GM18909 (cell line): ENCODE measurements at regions not wholly inside any gene's neighbourhood (a gene's known extent, or its start where the extent isn't known, plus 50 kb on each side); places are given as distances from the start of the nearest gene placed in this dataset.

Experiments
- ATAC-seq: cut with Tn5 transposase; IDR thresholded peaks from one replicate; pipeline ENCODE4 v1.9.1; 2021; ENCODE audit warnings: mild to moderate bottlenecking; ENCODE audit not compliant: unreplicated experiment, poor library complexity

DNA sequence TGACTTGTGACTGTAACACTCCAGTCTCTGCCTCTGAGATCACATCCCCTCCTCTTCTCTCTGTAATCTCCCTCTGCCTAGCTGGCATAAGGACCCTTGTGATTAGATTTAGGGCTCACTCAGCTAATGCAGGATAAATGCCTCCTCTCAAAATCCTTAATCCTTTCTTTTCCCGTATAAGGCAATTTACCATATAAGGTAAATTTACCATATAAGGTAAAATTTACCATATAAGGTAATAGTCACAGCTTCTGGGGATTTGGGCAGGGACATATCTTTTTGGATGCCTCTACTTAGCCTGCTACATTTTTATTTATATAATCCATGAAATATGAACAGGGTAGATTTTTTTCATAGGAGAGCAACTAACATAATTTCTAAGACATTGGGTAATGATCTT is 318.0 kb upstream of the PUM3 start:
- no peak for ATAC-seq

DNA sequence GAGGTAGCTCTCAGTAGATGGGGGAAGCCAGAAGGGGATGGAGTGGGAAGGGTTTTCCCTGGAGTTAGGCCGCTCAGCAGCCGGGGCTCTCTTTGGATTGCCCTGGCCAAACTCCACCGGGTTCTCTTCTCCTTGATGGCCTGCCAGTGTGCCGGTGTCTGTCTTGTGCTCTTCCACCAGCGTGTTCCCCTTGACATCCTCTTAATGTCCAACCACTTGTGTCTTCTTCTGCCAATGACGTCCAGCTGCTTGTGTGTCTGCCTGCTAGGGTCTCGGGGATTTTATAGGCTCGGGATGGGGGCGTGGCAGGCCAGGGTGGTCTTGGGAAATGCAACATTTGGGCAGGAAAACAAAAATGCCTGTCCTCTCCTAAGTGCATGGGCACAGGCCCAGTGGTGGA is 313.1 kb upstream of the PUM3 start:
- ATAC-seq = no peak

DNA sequence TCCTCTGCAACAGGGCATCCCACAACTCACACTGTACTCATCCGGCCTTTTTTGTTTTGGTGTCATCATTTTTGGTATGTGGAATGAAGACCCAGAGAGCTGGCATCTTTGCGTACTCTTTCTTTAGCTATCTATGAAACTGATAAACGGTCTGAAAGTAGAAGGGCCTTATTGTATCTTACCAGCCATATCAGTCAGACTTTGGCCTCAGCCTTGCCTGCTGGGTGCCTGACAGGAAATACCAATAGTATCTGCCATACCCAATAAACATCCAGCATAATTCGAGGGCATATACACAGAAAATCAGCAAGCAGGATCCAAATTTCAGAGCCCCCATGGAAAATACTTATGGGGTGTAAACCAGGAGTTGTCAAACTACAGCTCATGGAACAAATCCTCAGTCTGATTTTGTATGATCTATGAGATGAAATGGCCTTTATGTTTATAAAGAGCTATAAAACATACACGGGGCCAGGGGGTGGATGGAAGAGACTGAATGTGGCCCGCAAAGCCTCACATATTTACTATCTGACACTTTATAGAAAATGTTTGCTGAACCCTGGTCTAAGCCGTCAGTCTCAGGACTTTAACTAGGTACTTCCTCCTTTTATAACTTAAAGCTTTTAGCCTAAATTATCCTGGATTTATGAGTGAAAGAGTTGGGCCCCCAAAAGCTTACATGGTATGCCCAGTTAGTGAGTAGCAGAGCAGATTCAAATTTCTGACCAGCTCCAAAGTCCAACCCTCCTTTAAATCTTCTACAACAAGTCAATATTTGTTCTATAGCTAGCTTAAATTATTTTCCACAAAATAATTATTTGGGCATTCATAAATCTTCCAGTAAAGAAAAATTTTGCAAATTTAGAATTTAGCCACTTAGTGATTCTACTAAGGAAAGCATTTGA is 308.0 kb upstream of the PUM3 start:
- no peak for ATAC-seq

DNA sequence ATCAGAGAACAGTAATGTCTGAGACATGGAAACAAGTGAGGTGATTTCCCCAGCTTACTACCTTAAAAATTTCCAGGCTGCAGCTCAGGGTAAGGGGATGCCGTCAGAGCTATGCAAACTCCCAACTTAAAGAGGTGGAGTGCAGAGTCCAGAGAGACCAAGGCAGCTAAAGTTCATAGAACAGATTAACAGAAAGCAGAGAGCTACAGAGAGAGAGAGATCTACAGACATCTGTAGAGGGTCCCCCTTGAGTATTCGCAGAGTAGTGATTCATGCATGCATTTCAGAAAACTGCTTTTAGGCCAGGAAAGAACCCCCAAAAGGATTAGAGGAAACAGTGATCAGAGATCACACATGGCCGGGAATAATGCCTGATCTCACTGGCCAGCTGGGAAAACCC is 306.2 kb upstream of the PUM3 start:
- ATAC-seq = no peak

DNA sequence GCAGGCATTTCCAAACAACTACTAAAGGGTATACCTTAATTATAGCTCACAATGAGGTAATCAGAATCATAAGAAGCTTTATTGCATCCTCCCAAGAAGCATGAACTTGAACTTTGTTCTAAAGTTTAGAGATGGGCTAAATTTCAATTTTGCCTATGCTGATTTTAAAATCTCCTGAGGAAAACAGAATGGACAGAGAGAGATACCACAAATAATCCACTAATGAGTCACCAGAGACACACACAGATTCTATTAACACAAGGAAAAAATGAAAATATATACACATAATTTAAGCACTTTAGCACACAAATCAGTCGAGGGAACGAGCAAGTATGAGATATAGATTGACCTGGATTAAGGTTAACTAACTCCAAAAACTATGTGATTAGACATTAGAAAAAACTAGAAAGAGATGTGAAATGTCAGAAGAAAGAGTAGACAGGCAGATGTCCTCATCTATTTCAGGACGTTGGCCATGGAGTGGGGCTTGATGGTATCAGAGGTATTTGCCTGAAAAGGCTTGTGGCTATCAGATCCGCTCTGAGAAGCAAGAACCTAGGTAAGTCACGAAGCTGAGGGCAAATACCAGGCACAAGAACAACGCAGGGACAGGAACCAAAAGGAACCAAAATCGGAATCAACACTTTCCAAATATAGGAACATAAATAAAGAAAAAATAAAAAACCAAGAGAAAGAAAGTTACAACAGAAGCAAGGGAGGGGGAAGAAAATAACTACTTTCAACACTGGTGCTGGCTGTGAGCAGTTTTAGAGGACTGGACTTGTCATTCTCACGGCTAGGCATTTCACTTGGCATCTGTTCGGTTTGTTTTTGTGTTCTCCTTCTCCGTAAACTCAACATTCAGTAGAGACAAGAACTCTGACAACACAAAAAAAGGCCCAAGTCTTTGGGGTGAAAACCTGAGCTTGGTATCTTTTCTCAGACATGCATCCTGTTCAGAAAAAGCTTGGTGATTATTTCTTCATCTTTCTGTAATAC is 294.6 kb upstream of the PUM3 start:
- ATAC-seq = no peak

DNA sequence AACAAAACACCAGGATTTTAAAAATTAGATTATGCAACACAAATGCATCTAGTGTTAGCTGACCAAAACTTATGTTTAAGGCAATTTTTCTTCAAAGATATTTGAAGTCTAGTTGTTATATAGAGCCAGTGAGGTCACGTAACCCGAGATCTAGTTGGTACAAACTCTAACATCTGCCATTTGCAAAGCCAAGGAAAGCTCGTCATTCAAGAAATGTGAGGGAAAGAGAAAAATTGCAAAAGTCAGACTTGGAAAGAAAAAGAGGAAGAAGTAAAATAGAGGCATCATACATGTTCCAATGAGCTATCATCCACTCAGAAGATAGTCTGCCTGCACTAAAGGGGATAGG is 293.4 kb upstream of the PUM3 start:
- ATAC-seq = no peak

DNA sequence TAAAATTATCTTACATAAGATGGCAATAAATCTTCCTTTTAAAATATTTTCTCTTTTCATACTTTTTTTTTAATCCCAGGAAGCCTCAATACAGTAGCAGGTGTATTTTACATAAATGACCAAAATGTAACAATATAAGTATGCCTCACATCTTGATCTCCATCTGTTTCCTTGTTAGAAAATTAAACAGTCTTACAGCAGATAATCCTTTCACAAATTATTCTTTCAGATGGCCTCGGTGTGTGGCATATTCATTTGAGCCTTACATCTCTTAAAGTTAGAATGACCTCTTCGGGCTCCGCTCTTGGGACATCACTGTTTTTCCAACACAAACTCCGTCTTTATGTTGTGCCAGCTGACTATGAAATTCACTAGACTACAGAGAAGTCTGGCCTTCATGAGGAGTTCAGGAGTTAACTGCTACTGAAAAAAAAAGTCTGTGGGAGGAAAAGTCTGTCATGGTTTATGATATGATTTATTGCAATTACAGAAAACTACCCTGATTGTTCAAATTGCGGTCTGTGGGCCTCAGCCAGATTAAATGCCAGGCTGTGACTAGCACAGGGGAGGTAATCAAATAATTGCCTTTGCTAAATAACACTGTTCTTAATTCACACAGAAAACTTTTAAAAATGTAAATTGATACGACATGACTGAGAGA is 292.9 kb upstream of the PUM3 start:
- no peak for ATAC-seq

DNA sequence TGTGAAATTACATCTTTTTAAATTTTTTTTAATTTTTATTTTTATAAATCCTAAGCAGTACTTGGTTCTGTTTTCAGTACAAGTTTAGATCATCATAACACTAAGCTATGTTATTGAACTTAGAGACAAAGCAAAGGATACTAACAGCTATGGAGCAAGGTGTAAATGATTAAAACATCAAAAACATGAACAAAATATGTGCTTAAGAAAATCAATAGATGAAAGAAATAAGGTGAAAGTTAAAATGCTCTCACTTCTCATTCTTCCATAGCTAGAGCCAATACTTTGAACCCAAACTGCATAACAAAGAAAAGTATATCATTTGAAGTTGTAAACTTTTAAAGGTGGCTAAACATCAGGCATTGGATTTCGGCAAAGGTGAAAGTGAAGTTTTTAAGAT is 292.3 kb upstream of the PUM3 start:
- no peak for ATAC-seq

DNA sequence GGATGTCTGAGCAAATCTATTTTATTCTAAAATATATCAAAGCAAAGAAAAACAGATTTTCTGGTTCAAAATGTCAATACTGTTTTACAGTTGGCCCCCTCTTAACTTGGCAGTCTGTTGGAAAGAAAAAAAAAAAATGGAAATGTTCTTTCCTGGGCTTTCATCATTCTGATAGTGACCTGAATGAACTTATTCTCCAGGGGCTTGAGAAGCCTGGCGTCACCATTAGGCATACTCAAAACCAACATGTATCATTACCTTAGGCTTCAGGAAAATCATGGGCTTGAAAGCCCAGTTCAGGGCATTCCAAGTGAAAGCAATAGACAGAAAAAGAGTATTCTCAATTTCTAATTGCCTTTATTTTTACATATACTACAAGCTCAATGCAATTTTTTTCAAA is 283.7 kb upstream of the PUM3 start:
- ATAC-seq = no peak

DNA sequence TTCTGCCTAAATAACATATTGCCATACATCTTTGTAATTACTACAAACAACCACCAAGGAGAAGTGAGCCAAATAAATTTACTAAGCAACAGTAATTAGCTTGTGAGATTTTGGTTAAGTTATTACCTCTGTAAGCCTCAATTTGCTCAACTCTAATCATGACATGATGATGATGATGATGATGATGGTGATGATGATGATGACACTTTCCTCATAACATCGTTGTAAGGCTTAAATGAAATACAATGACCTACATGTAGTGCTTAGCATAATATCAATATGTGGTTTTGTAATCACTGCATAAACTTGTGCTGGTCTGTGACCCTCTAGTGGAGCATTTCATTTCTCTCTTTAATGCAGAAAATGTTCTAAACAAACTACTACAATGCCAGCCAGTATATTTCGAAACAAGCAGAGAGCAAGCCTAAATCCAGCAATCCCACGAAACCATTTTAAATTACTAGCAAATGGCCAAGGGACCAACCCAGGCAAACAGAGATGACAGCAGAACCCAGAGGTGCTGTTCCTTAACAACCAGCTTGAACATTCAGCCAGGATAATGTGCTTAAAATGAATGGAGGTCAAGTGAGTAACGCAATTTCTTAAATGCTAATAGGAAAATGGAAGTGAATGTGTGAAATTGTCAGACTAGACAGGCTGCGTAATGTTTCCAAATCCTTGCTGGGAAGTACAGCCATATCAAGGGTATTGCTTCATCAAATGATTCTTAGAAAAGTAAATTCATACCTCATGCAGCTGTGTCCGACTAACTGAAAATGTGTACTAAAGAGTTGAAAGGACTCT is 281.9 kb upstream of the PUM3 start:
- no peak for ATAC-seq

DNA sequence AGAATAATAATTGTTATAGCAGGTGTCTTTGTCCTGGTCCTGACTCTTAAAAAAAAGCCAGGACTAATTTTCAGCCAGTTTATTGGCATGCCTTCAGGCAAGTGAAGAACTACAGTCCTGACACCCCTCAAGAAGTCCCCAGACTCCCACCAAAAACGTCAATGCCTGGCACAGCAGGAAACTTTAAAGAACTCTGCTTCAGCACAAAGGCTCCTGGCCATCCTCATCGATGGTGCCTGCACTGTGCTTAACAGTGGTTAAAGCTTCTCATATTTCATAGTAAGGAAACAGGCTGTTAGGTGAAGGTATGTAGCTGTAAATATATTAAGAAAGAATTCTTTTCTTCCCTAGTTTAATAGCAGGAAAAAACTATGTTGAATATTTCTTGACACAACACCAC is 280.1 kb upstream of the PUM3 start:
- no peak for ATAC-seq

DNA sequence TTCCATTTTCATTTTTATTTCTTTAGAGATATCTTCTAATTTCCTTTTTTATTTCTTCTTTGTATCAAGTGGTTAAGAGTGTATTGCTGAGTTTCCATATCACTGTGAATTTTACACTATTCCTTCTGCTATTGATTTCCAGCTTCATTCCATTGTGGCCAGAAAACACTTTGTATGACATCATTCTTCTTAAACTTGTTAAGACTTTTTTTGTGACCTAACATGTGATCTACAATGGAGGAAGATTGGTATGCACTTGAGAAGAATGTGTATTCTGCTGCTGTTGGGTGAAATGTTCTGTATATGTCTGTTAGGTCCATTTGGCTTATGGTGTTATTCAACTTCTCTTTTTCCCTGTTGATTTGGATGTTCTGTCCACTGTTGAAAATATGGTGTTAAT is 274.2 kb upstream of the PUM3 start:
- no peak for ATAC-seq

DNA sequence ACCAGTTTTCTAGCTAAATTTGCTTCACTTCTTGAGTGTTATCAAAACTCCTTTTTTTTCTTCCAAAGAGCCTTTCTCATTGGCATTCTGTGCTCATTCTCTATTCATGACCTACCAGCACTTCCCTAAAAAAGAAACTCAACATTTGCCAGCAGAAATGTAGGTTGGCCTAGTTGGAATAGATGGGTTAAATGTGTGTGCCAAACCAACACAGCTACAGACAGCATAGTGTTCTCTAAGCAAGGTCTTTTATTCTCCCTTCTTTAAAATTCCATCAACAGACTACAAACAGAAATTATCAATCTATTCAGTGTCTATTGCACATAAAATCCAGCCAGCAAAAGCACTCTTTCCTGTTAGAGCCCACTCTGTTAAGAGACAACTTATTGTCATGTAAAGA is 255.8 kb upstream of the PUM3 start:
- no peak for ATAC-seq

DNA sequence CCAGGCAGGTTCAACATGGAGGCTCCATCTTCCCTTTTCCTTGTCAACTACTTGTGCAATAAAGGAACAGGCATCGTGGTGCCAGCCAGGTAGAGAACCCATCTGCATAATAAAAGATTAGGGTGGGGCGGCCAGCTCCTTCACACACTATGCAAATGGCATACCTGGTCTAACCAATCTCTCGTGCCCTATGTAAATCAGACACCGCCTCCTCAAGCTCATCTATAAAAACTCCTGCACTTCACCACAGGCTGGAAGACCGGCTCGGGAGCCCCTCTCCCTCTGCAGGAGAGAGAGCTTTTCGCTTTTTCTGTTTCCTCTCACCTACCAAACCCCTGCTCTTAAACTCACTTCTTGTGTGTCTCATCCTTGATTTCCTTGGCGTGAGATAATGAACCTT is 244.3 kb upstream of the PUM3 start:
- ATAC-seq = no peak

DNA sequence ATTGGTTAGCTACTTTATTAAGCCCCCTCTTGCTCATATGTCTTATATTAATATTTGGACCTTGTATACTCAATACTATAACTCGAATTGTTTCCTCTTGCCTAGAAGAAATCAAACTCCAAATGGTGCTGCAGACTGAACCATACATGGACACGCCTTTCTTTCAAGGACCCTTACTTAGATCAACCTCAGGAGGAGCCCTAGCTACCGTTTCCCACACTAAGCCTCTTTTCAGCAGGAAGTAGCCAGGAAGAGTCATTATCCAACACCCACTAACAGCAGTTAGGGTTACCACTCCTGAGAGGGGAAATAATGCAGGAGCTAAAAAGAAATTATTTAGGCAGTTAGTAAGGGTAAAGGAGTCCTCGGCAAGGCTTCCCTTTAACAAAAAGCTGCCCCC is 243.8 kb upstream of the PUM3 start:
- ATAC-seq = no peak

DNA sequence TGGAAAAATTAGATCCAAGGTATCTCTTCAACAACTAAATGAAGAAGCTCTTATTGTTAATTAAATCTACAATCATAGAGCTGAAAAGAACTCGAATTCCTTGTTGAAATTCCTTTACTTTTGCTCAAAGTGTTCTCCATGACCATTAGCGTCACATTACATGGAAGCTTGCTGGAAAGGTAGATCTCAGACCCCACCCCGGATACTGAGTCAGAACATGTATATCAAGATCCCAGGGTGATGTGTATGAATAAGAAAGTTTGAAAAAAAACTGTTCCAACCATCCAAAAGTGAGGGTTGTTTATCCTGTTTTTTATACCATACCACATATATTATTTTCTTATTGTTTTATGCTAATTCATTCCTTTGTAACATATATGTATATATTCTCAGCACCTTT is 237.1 kb upstream of the PUM3 start:
- ATAC-seq = no peak

DNA sequence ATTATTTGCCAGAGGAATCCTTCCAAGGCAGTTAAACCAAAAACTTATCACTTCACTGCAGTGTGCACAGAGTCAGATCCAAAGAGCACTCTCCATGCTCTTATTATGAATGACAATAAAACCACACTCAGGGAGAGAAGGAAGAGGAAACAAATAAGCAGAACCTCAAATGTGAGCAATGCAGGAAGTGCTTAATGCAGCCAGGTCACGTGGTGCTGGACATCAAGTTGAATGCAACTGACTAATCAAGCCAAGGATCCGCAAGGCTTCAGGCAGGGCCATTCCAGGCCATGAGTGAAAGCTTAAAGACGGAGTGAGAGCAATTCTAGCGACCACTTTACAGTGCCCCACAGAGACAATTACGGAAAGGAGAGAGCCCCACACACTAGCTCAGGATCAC is 230.4 kb upstream of the PUM3 start:
- ATAC-seq = no peak

DNA sequence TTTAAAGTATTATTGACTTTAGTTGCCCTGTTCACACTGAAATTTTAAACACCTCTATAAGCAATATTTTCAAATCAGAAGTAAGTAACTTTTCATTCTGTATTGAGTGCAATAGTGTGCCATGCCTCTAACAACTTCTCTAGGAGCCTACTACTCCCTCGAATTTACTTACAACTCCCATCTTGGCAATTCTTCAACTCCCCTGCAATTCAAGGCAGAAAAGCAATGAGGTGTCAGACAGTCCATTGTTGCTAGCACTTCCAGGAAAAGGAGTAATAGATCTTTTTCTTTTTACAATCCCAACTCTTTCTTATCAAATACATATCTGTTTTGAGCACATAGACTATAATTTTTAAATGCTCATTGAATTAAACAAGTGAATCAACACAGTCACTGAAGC is 222.7 kb upstream of the PUM3 start:
- ATAC-seq = no peak

DNA sequence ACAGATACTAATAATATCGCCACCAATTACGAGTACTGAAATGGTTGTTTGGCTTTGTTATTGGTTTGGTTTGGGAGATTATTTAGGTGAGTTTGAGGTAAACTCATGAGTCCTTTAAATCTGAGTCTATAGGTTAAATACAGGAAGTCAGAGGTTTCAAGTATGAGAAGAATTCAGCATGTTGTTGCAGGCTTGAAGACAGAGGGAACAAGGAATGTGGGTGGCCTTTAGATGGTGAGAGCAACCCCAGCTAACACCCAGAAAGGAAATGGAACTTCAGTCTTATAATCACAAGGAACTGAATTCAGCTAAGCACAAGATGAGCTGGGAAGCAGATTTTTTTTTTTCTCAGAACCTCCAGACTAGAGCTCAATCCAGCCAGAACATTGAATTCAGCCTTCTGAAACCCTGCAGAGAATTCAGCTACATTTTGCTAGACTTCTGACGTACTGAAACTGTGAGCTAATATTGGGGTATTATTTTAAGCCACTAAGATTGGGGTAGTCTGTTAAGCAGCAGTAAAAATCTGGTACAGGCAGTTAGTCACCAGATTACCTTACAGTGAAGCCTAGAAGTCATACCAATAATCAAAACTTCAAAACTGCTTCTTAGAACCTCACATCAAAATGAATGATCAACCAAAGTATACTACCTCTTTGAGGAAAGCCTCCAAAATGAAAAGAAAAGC is 216.0 kb upstream of the PUM3 start:
- ATAC-seq = no peak

DNA sequence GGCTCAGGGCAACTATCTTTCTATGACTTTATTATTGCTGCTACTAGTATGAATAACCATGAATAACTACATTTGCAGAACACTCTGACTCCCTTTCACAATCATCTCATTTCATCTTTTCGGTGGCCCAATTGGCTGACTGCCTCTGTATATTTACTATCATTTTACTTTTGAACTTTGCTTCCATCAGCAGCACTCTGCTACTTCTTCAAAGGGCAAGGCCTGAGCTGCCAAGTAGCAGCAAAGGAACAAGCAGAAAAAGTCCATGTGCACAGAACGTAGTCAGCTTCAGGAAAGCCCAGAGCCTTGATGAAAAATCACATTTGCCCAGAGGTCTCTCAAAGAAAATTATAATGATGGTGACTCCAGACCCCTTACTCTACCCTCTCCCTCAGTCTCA is 214.5 kb upstream of the PUM3 start:
- ATAC-seq = no peak
